ENCODE measurements at regions not wholly inside any gene's neighbourhood (a gene's known extent, or its start where the extent isn't known, plus 50 kb on each side); places are given as distances from the start of the nearest gene placed in this dataset.

GRCh38 chr1:147083919-147084272, 88.4 kb downstream of the PRKAB2 start:
- TF ChIP-seq CTCF (IDR thresholded peaks at IDR 0.05 in 4 of 5, conservative IDR thresholded peaks at IDR 0.05 in 1 of 5) (no peak), POLR2A (IDR thresholded peaks at IDR 0.05) (no peak)
